ENCODE measurements at regions not wholly inside any gene's neighbourhood (a gene's known extent, or its start where the extent isn't known, plus 50 kb on each side); places are given as distances from the start of the nearest gene placed in this dataset.
"Not testable (repeated sequence)": the region's sequence is repeated elsewhere in the genome, so short reads cannot be mapped to it uniquely, and the experiment has no call there.

DNA sequence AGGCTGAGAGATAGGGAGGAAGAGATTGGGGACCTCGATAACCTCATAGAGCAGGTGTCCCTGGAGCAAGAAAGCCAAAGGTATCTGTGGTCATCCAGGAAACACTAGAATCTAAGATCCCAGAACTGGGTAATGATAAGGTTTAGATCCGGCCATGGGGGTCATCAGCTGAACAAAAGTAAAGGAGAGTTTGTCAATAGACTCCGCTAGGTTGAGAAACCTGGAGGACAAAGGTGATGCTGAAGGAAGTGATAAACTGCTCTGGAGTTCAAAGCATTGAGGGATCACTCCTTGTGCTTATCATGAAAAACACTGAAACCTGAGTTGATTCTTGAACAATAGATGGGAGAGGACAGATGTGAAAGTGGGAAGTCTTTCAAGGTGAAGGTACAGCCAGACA lies 59.5 kb upstream of the SLC2A1 start:
- H3K4me3 ChIP-seq (ENCODE audit: low read depth, low read length) = no peak overlapping the region
- DNase-seq (ENCODE audit: low read depth) = no peak

DNA sequence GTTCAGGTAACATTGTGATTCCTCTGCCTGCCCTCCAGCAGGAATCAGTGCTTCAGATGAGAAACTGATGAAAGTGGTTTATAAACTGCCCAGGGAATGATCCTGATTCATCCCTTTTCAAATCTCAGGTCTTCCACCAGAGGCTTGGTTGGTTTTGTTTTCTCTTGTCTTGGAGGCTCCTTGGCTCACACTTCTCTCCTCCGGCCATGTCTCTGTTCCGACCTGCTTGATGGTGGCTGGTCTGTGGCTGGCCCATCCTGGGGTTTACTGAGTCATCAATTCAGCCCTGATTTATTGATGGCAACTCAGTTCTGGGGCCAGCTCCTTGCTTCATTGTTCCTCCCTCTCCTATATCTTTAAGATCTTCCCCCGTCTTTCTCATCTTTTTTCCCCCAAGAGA lies 56.6 kb upstream of the SLC2A1 start:
- no peak overlapping the region for H3K4me3 ChIP-seq (ENCODE audit: low read depth, low read length)
- no peak for DNase-seq (ENCODE audit: low read depth)

DNA sequence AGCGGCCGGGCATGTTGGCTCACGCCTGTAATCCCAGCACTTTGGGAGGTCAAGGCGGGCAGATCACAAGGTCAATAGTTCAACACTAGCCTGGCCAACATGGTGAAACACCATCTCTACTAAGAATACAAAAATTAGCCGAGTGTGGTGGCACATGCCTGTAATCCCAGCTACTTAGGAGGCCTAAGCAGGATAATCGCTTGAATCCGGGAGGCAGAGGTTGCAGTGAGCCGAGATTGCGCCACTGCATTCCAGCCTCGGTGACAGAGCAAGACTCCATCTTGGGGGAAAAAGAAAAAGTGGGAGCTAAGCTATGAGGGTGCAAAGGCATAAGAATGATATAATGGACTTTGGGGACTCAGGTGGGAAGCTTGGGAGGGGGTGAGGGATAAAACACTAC lies 55.9 kb upstream of the SLC2A1 start:
- H3K4me3 ChIP-seq (ENCODE audit: low read depth, low read length); DNase-seq (ENCODE audit: low read depth): not testable (repeated sequence)

- DNase-seq (ENCODE audit: low read depth) = no peak
These were observed 52.4 kb upstream of the SLC2A1 start for GRCh38 chr1:43011020-43011419.

GRCh38 chr1:43009274-43009673 lies 50.6 kb upstream of the SLC2A1 start:
- DNase-seq (ENCODE audit: low read depth) = no peak
- no peak overlapping the region for H3K4me3 ChIP-seq (ENCODE audit: low read depth, low read length)

More at GRCh38 chr1:43011020-43011419, 52.4 kb upstream of the SLC2A1 start:
- H3K4me3 ChIP-seq (ENCODE audit: low read depth, low read length) = no peak overlapping the region

DNA sequence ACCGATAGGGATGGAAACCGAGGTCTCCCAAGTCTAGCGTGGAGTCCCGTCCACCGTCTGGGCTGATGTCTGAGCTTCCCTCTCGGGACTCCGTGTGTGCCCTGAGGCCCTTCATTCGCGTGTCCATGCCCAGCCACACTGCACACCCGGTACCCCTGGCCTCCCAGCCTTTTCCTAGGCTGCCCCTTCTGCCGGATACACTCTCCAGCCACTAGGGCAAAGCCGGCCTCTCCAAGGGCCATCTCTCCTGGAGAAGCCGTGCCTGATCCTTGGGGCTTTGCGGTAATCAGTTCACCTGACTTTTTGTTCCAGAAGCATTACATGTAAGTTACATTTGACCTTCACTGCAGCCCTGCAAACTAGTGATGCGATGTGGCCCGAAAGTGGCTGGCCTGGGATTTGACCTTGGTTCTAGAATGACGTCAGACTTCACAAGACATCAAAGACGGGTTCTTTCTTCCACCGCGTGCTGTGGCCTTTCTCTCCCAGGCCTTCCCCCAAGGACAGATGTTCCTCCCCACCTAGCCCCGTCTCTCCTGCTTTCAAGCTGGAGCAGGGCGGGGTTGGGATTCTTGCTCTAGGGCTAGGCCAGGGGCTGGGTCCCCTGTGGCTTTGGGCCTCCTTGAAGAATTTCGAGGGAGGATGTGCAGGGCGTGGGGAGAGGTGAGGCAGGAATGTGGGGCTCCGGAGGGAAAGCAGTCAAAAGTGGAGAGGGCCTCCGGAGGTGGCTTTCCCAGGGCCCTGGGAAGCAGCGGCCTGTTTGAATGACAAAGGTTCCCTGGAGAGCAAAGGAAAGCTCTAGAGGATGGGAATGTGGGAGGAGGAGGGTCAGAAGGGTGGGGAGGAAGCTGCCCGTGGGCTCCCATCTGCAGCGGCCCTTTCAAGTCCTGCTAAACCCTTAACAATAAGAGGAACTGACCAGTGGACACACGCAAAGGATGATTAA lies 49.7 kb upstream of the SLC2A1 start:
- DNase-seq (ENCODE audit: low read depth) = no peak
- no peak overlapping the region for H3K4me3 ChIP-seq (ENCODE audit: low read depth, low read length)
